Gastroesophageal sphincter (tissue), 4 donors: ENCODE measurements at regions not wholly inside any gene's neighbourhood (a gene's known extent, or its start where the extent isn't known, plus 50 kb on each side); places are given as distances from the start of the nearest gene placed in this dataset.
"Not testable (repeated sequence)": the region's sequence is repeated elsewhere in the genome, so short reads cannot be mapped to it uniquely, and the experiment has no call there.

ENCODE experiments used
- ATAC-seq: fragments of 150-250 bp; one replicate; pipeline ENCODE4 v1.9.1; 2016; ENCODE audit warnings: mild to moderate bottlenecking, moderate library complexity
- H3K27ac ChIP-seq, 4 donors: fragments of 200-600 bp; sonication (generic) in 3 of 4; 1 replicate in 3 of 4; 2 replicates in 1 of 4; pipeline ENCODE4 v1.5.1; 2016 to 2019
- H3K27me3 ChIP-seq: fragments of 200-600 bp; sonication (generic); one replicate; pipeline ENCODE4 v1.5.1; 2019
- H3K36me3 ChIP-seq, 2 donors: fragments of 200-600 bp; sonication (generic); one replicate each; pipeline ENCODE4 v1.5.1; 2019; ENCODE audit warnings: control low read depth in 1 of 2
- H3K4me1 ChIP-seq, 3 donors: fragments of 200-600 bp; sonication (generic); 1 replicate in 2 of 3; 2 replicates in 1 of 3; pipeline ENCODE4 v1.5.1; 2016 to 2019; ENCODE audit warnings: control low read depth in 2 of 3
- H3K4me3 ChIP-seq, 2 donors: fragments of 200-600 bp; sonication (generic); one replicate each; pipeline ENCODE4 v1.5.1; 2019; ENCODE audit warnings: mild to moderate bottlenecking in 1 of 2, moderate library complexity in 1 of 2
- H3K9me3 ChIP-seq, 3 donors: fragments of 200-600 bp; sonication (generic); one replicate each; pipeline ENCODE4 v1.5.1; 2017 to 2019; ENCODE audit warnings: control low read depth in 2 of 3
- EP300 ChIP-seq: sonication (generic); formaldehyde crosslinking; IDR thresholded peaks from one replicate; pipeline ENCODE4 v1.6.1; 2017; ENCODE audit warnings: antibody characterized with exemption, mild to moderate bottlenecking
- POLR2A ChIP-seq, 2 donors: fragments of 450-650 bp; IDR thresholded peaks; one replicate each; pipeline ENCODE4 v1.6.1; 2017; ENCODE audit warnings: antibody characterized with exemption in 2 of 2, mild to moderate bottlenecking in 2 of 2, moderate library complexity in 1 of 2
- POLR2AphosphoS5 ChIP-seq: sonication (generic); formaldehyde crosslinking; IDR thresholded peaks from one replicate; pipeline ENCODE4 v1.6.1; 2017; ENCODE audit warnings: antibody characterized with exemption
- WGBS, 2 donors: methylation state at CpG; one replicate each; pipeline ENCODE4 v1.1.5; 2018; ENCODE audit warnings: low coverage in 1 of 2; 5-methylcytosine and 5-hydroxymethylcytosine counted together
- TF ChIP-seq, protein P1 (sequence below), 4 experiments: fragments of 200-600 bp in 2 of 4; fragments of 450-650 bp in 2 of 4; sonication (generic) in 1 of 4; IDR thresholded peaks; one replicate each; pipeline ENCODE4 v1.5.1; 2017 to 2019; ENCODE audit warnings: antibody characterized with exemption in 4 of 4, mild to moderate bottlenecking in 2 of 4, moderate library complexity in 2 of 4

DNA sequence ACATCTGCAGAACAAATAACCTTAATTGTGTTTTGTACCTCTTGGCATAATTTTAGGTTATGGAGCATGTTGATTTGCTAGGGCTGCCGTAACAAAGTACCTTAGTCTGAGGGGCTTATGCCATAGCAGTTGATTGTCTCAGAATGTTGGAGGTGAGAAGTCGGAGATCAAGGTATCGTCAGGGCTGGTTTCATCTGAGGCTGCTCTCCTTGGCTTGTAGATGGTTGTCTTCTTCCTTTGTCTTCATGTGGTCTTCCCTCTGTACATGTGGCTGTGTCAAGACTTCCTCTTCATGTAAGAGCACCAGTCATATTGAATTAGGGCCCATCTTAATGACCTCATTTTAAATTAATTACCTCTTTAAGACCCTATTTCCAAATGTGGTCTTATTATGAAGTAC lies 64.4 kb upstream of the PTHLH start:
- TF ChIP-seq, protein P1, sequence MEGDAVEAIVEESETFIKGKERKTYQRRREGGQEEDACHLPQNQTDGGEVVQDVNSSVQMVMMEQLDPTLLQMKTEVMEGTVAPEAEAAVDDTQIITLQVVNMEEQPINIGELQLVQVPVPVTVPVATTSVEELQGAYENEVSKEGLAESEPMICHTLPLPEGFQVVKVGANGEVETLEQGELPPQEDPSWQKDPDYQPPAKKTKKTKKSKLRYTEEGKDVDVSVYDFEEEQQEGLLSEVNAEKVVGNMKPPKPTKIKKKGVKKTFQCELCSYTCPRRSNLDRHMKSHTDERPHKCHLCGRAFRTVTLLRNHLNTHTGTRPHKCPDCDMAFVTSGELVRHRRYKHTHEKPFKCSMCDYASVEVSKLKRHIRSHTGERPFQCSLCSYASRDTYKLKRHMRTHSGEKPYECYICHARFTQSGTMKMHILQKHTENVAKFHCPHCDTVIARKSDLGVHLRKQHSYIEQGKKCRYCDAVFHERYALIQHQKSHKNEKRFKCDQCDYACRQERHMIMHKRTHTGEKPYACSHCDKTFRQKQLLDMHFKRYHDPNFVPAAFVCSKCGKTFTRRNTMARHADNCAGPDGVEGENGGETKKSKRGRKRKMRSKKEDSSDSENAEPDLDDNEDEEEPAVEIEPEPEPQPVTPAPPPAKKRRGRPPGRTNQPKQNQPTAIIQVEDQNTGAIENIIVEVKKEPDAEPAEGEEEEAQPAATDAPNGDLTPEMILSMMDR (IDR thresholded peaks at IDR 0.05): no peak
- no peak for TF ChIP-seq POLR2AphosphoS5
- no peak for TF ChIP-seq EP300
- no peak for TF ChIP-seq POLR2A (IDR thresholded peaks at IDR 0.05)
- H3K27ac ChIP-seq: no peak overlapping the region
- H3K4me3 ChIP-seq: no peak overlapping the region
- ATAC-seq: no peak
- no peaks in the 10 kb centered on the region for H3K9me3 ChIP-seq
- H3K27me3 ChIP-seq: no peaks in the 10 kb centered on the region
- no peaks in the 10 kb centered on the region for H3K4me1 ChIP-seq
- WGBS, 2 donors: 82 to 100% methylated on average over 3 of the region's 3 CpGs
- no peaks in the 10 kb centered on the region for H3K36me3 ChIP-seq

DNA sequence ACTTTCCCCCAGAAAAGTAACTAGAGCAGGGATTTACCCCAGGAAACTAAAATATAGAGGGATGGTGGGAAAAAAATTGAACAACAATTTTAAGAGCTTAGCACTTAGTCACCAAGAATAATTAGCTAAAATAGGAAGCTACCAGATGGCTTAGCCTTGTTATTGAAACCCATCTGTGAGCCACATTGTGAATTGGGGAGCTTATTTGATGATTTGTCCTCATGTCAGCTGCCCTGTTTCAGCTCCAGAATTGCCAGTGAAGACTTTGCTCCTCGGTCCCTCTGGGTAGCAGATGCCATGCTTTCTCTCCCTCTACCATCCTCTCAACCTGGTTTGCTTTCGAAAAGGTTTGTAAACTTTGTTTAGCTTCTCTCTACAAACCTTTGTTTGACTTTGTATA lies 67.7 kb upstream of the PTHLH start:
- 100% methylated on average over 1 of the region's 2 CpGs; no CpG with 5 or more reads in 1 of the 2 donors for WGBS, 2 donors

DNA sequence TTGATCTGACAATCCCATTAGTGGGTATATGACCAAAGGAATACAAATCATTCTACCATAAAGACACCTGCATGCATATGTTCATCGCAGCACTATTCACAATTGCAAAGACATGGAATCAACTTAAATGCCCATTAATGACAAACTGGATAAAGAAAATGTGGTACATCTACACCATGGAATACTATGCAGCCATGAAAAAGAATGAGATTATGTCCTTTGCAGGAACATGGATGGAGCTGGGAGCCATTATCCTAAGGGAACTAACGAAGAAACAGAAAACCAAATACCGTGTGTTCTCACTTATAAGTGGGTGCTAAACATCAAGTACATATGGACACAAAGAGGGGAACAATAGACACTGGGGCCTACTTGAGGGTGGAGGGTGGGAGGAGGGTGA lies 74.1 kb upstream of the PTHLH start:
- 74 to 94% methylated on average over 3 of the region's 3 CpGs for WGBS, 2 donors

More for the DNA sequence above, 67.7 kb upstream of the PTHLH start:
- no peaks in the 10 kb centered on the region for H3K4me1 ChIP-seq
- no peak overlapping the region for H3K27ac ChIP-seq
- no peak for ATAC-seq
- TF ChIP-seq EP300: no peak
- no peak for TF ChIP-seq POLR2AphosphoS5
- TF ChIP-seq POLR2A (IDR thresholded peaks at IDR 0.05): no peak
- TF ChIP-seq, protein P1 (IDR thresholded peaks at IDR 0.05): no peak
- H3K36me3 ChIP-seq: no peaks in the 10 kb centered on the region
- H3K4me3 ChIP-seq: no peak overlapping the region
- H3K27me3 ChIP-seq: no peaks in the 10 kb centered on the region
- H3K9me3 ChIP-seq: no peaks in the 10 kb centered on the region

DNA sequence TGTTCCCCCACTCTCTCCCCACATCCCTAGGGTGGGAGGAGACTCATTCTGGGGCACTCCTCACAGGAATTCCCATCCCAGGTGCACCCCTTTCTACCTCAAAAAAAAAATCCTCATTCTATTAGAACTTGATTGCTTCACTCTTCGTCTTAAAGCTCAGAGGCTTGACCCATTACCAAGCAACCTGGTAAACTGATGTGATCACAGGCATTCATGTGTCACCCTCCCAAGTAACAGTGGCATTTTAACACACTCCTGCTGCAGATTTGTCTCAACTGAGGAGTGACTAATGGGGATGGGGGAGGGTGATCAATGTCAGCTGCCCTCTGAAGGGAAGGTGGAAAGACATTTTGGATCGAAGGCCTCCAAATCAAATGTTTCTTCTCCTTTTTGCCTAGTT lies 78.1 kb upstream of the PTHLH start:
- peaks cover 0 to 6% (median 0%) of the 10 kb centered on the region in 3 donors for H3K9me3 ChIP-seq
- no peak for ATAC-seq
- no peaks in the 10 kb centered on the region for H3K27me3 ChIP-seq
- H3K4me1 ChIP-seq: no peaks in the 10 kb centered on the region
- H3K36me3 ChIP-seq: no peaks in the 10 kb centered on the region
- TF ChIP-seq, protein P1 (IDR thresholded peaks at IDR 0.05): no peak
- TF ChIP-seq POLR2AphosphoS5 (no peak), EP300 (no peak), POLR2A (IDR thresholded peaks at IDR 0.05) (no peak)
- no peak overlapping the region for H3K4me3 ChIP-seq
- 81 to 82% methylated on average over 1 to 2 of the region's 2 CpGs for WGBS, 2 donors
- no peak overlapping the region for H3K27ac ChIP-seq

More for the DNA sequence above, 74.1 kb upstream of the PTHLH start:
- not testable (repeated sequence) for H3K27ac ChIP-seq, ATAC-seq, H3K27me3 ChIP-seq, H3K9me3 ChIP-seq, H3K36me3 ChIP-seq, H3K4me3 ChIP-seq, H3K4me1 ChIP-seq

DNA sequence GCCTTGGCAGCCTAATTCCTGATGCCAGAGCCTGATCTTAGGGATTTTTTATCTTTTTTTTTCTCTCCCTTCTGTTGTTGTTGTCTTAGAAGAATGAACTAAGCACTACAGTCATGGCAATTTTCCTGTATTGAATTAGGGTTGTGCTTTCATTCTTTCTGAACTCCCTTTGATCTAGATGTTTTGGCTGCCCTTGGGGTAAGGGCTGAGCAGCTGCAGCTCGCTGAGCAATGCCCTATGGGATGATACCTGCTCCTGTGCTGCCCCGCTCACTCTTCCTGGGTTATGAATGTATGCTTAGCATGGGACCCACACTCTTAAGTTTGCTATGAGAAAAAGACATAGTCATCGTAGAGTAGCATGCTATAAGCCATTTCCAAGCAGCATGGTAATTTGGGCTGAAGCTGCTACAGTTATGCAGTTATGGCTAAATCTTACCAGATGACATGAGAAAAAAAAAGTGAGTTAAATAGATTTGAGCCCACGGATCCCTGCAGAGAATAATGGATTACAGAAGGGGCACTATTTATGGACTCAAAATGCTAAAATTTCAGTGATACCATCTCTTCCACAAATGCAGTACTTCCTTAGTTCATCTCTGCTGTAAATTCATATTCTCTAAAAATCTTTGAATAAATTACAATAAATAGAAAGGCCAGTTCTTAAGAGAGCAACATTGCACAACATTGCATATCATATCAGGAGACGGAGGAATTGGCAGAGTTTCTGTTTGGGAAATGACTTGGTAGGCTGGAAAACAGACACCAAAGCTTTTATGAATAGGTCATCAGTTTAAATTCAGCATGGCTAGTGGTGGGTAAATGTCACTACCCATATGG lies 79.2 kb upstream of the PTHLH start:
- H3K9me3 ChIP-seq: peaks cover 0 to 3% (median 0%) of the 10 kb centered on the region in 3 donors
- H3K4me3 ChIP-seq: no peak overlapping the region
- ATAC-seq: no peak
- H3K27me3 ChIP-seq: no peaks in the 10 kb centered on the region
- no peak overlapping the region for H3K27ac ChIP-seq
- H3K4me1 ChIP-seq: no peaks in the 10 kb centered on the region
- H3K36me3 ChIP-seq: no peaks in the 10 kb centered on the region
- TF ChIP-seq EP300 (no peak), POLR2AphosphoS5 (no peak), POLR2A (IDR thresholded peaks at IDR 0.05) (no peak)
- TF ChIP-seq, protein P1 (IDR thresholded peaks at IDR 0.05): no peak
- 67 to 72% methylated on average over 3 to 5 of the region's 5 CpGs for WGBS, 2 donors
